T-cell (primary cell): ENCODE measurements at regions not wholly inside any gene's neighbourhood (a gene's known extent, or its start where the extent isn't known, plus 50 kb on each side); places are given as distances from the start of the nearest gene placed in this dataset.

Source experiments
- ATAC-seq, 4 experiments: fragments of 200-7000 bp in 3 of 4; fragments of 150-1000 bp in 1 of 4; cut with Tn5 transposase; replicated peaks in 1 of 4; 1 replicate in 3 of 4; 2 replicates in 1 of 4; pipeline ENCODE4 v1.10.0; 2021; ENCODE audit warnings: moderate library complexity in 3 of 4, mild to moderate bottlenecking in 2 of 4, moderate number of reproducible peaks in 1 of 4
- CTCF ChIA-PET, 2 donors: fragments of 300-600 bp; sonication (Branson Sonifier 250); formaldehyde crosslinking; loops; one replicate each; lab custom pipeline; 2022; ENCODE audit warnings: antibody characterized with exemption in 2 of 2; lab: Charles Lee
- POLR2A ChIA-PET, 2 donors: fragments of 300-600 bp; sonication (Branson Sonifier 250); formaldehyde crosslinking; loops; one replicate each; lab custom pipeline; 2022; ENCODE audit warnings: antibody characterized with exemption in 2 of 2; lab: Charles Lee
- DNase-seq, 35 experiments: peaks; one replicate each; pipeline versions ENCODE4 v3.0.0 to v3.0.0-alpha.2; 2013 to 2023
- H3K27ac ChIP-seq: one replicate; pipeline ENCODE4 v1.5.1; 2013; ENCODE audit warnings: low read length
- H3K27me3 ChIP-seq, 2 experiments: replicated peaks in 1 of 2; 1 replicate in 1 of 2; 2 replicates in 1 of 2; pipeline versions ENCODE4 v1.6.1 to v1.7.0; 2013; ENCODE audit warnings: low read length in 1 of 2, mixed read lengths in 1 of 2; ENCODE audit not compliant: control insufficient read depth in 2 of 2, insufficient read depth in 2 of 2; ENCODE audit errors: extremely low read depth in 1 of 2
- H3K36me3 ChIP-seq, 2 donors: 1 replicate in 1 of 2; 2 replicates in 1 of 2; pipeline versions ENCODE4 v1.6.1 to v1.7.0; 2013; ENCODE audit warnings: low read length in 1 of 2; ENCODE audit not compliant: control insufficient read depth in 2 of 2, insufficient read depth in 1 of 2; ENCODE audit errors: extremely low read depth in 1 of 2
- H3K4me1 ChIP-seq, 2 experiments: 1 replicate in 1 of 2; 2 replicates in 1 of 2; pipeline versions ENCODE4 v1.6.1 to v1.7.0; 2013; ENCODE audit warnings: low read length in 2 of 2, mixed read lengths in 1 of 2; ENCODE audit not compliant: insufficient read depth in 2 of 2, control insufficient read depth in 1 of 2; ENCODE audit errors: extremely low read depth in 1 of 2
- H3K4me3 ChIP-seq, 2 donors: 1 replicate in 1 of 2; 2 replicates in 1 of 2; pipeline versions ENCODE4 v1.5.1 to v1.7.0; 2013; ENCODE audit warnings: mild to moderate bottlenecking in 2 of 2, low read length in 1 of 2, moderate library complexity in 1 of 2; ENCODE audit not compliant: control insufficient read depth in 1 of 2; ENCODE audit errors: extremely low read depth in 1 of 2
- H3K9me3 ChIP-seq: 2 replicates; pipeline ENCODE4 v1.7.0; 2013
- H3K27ac Mint-ChIP-seq, 2 donors: one replicate each; pipeline ENCODE4 v1.8.0; 2020 to 2021; ENCODE audit warnings: mild to moderate bottlenecking in 2 of 2, mixed read lengths in 2 of 2
- H3K27me3 Mint-ChIP-seq, 2 donors: one replicate each; pipeline ENCODE4 v1.8.0; 2021 to 2022; ENCODE audit warnings: mixed read lengths in 2 of 2
- H3K36me3 Mint-ChIP-seq: one replicate; pipeline ENCODE4 v1.8.0; 2021; ENCODE audit warnings: mixed read lengths
- H3K4me1 Mint-ChIP-seq, 3 donors: one replicate each; pipeline ENCODE4 v1.8.0; 2020 to 2022; ENCODE audit warnings: mixed read lengths in 3 of 3, mild to moderate bottlenecking in 1 of 3
- H3K4me3 Mint-ChIP-seq, 3 donors: one replicate each; pipeline ENCODE4 v1.8.0; 2020 to 2022; ENCODE audit warnings: mild to moderate bottlenecking in 3 of 3, mixed read lengths in 3 of 3, moderate library complexity in 3 of 3
- H3K9me3 Mint-ChIP-seq, 3 donors: one replicate each; pipeline ENCODE4 v1.8.0; 2020 to 2022; ENCODE audit warnings: mixed read lengths in 3 of 3
- WGBS: methylation state at CpG from one replicate; pipeline ENCODE4 v1.1.5; 2013; ENCODE audit warnings: missing lambda C conversion rate; ENCODE audit not compliant: insufficient coverage; 5-methylcytosine and 5-hydroxymethylcytosine counted together

- Mint-ChIP-seq H3K4me1 (no peaks in the 10 kb centered on the region), H3K27ac (no peak overlapping the region), H3K9me3 (peaks cover 4 to 22% (median 18%) of the 10 kb centered on the region in 3 donors), H3K36me3 (no peaks in the 10 kb centered on the region), H3K4me3 (no peak overlapping the region), H3K27me3 (peaks cover 2 to 3% of the 10 kb centered on the region in 2 donors)
- Histone ChIP-seq H3K27ac (no peak overlapping the region), H3K4me1 (no peaks in the 10 kb centered on the region), H3K4me3 (no peak overlapping the region), H3K27me3 (no peaks in the 10 kb centered on the region), H3K9me3 (no peaks in the 10 kb centered on the region), H3K36me3 (no peaks in the 10 kb centered on the region)
- no peak for DNase-seq
- WGBS: 90% methylated on average over 1 of the region's 1 CpG
- POLR2A ChIA-PET: no interaction called here
- CTCF ChIA-PET: no interaction called here
- no peak for ATAC-seq
Observed at GRCh38 chr1:177891809-177892208, 78.0 kb downstream of the SEC16B start.

GRCh38 chr1:177890479-177890878, 79.4 kb downstream of the SEC16B start:
- Histone ChIP-seq H3K4me3 (no peak overlapping the region), H3K27me3 (no peaks in the 10 kb centered on the region), H3K36me3 (no peaks in the 10 kb centered on the region), H3K4me1 (no peaks in the 10 kb centered on the region), H3K9me3 (no peaks in the 10 kb centered on the region), H3K27ac (no peak overlapping the region)
- Mint-ChIP-seq H3K9me3 (peaks cover 9 to 22% (median 18%) of the 10 kb centered on the region in 3 donors), H3K27me3 (peaks cover 2 to 3% of the 10 kb centered on the region in 2 donors), H3K27ac (no peak overlapping the region), H3K36me3 (no peaks in the 10 kb centered on the region), H3K4me3 (no peak overlapping the region), H3K4me1 (no peaks in the 10 kb centered on the region)
- ChIA-PET CTCF (no interaction called here), POLR2A (no interaction called here)
- WGBS: no CpG with 5 or more reads among the region's 1 CpG
- ATAC-seq (no peak), DNase-seq (no peak)

GRCh38 chr1:177884479-177885021, 85.3 kb downstream of the SEC16B start:
- no peak overlapping the region for H3K27ac ChIP-seq
- no peak overlapping the region for H3K4me3 Mint-ChIP-seq
- DNase-seq: no peak
- H3K27ac Mint-ChIP-seq: no peak overlapping the region
- H3K27me3 ChIP-seq: no peaks in the 10 kb centered on the region
- H3K9me3 Mint-ChIP-seq: peaks cover 2 to 20% (median 5%) of the 10 kb centered on the region in 3 donors
- POLR2A ChIA-PET: no interaction called here
- H3K27me3 Mint-ChIP-seq: peaks cover 3 to 4% of the 10 kb centered on the region in 2 donors
- CTCF ChIA-PET: no interaction called here
- H3K4me3 ChIP-seq: no peak overlapping the region
- H3K9me3 ChIP-seq: no peaks in the 10 kb centered on the region
- no peak for ATAC-seq
- no peaks in the 10 kb centered on the region for H3K36me3 ChIP-seq
- H3K4me1 ChIP-seq: no peaks in the 10 kb centered on the region
- H3K4me1 Mint-ChIP-seq: no peaks in the 10 kb centered on the region
- H3K36me3 Mint-ChIP-seq: no peaks in the 10 kb centered on the region

- POLR2A ChIA-PET: no interaction called here
- Histone ChIP-seq H3K36me3 (no peaks in the 10 kb centered on the region), H3K27me3 (no peaks in the 10 kb centered on the region), H3K4me3 (no peak overlapping the region), H3K4me1 (no peaks in the 10 kb centered on the region), H3K9me3 (no peaks in the 10 kb centered on the region), H3K27ac (no peak overlapping the region)
- Mint-ChIP-seq H3K4me1 (no peaks in the 10 kb centered on the region), H3K36me3 (no peaks in the 10 kb centered on the region), H3K27ac (no peak overlapping the region), H3K4me3 (no peak overlapping the region), H3K9me3 (peaks cover 0 to 20% (median 2%) of the 10 kb centered on the region in 3 donors), H3K27me3 (peaks cover 3 to 4% of the 10 kb centered on the region in 2 donors)
- no peak for DNase-seq
- ATAC-seq: no peak
- 75% methylated on average over 1 of the region's 3 CpGs for whole genome bisulfite sequencing
- CTCF ChIA-PET: no interaction called here
Observed at GRCh38 chr1:177883581-177883980, 86.3 kb downstream of the SEC16B start.

- H3K36me3 ChIP-seq: no peaks in the 10 kb centered on the region
- Mint-ChIP-seq H3K4me3 (no peak overlapping the region), H3K27ac (no peak overlapping the region), H3K4me1 (no peaks in the 10 kb centered on the region), H3K36me3 (no peaks in the 10 kb centered on the region), H3K9me3 (peaks cover 0 to 15% (median 10%) of the 10 kb centered on the region in 3 donors), H3K27me3 (peaks cover 0 to 2% of the 10 kb centered on the region in 2 donors)
- H3K27ac ChIP-seq: no peak overlapping the region
- no peaks in the 10 kb centered on the region for H3K4me1 ChIP-seq
- ATAC-seq: no peak
- 70% methylated on average over 2 of the region's 7 CpGs for WGBS
- DNase-seq: no peak
- H3K27me3 ChIP-seq: no peaks in the 10 kb centered on the region
- no peak overlapping the region for H3K4me3 ChIP-seq
- no peaks in the 10 kb centered on the region for H3K9me3 ChIP-seq
- ChIA-PET CTCF (no interaction called here), POLR2A (no interaction called here)
Observed at GRCh38 chr1:177880339-177880891, 89.4 kb downstream of the SEC16B start.

- Histone ChIP-seq H3K27ac (no peak overlapping the region), H3K4me3 (no peak overlapping the region), H3K36me3 (no peaks in the 10 kb centered on the region), H3K27me3 (no peaks in the 10 kb centered on the region), H3K4me1 (no peaks in the 10 kb centered on the region), H3K9me3 (no peaks in the 10 kb centered on the region)
- ChIA-PET CTCF (no interaction called here), POLR2A (interaction anchor here in 1 of 2 donors (0.6 kb wide), 1 partner anchor 159 kb away, joined by 3 read pairs; no protein-coding TSS in a partner anchor)
- Mint-ChIP-seq H3K27ac (no peak overlapping the region), H3K4me1 (no peaks in the 10 kb centered on the region), H3K36me3 (no peaks in the 10 kb centered on the region), H3K9me3 (peaks cover 3 to 10% (median 10%) of the 10 kb centered on the region in 3 donors), H3K4me3 (no peak overlapping the region), H3K27me3 (peaks cover 2 to 4% of the 10 kb centered on the region in 2 donors)
- DNase-seq (no peak), ATAC-seq (no peak)
- WGBS: no CpG with 5 or more reads among the region's 2 CpGs
Observed at GRCh38 chr1:177877086-177877485, 92.8 kb downstream of the SEC16B start.
